BLaER1 (cell line): ENCODE measurements at regions not wholly inside any gene's neighbourhood (a gene's known extent, or its start where the extent isn't known, plus 50 kb on each side); places are given as distances from the start of the nearest gene placed in this dataset.
"Not testable (repeated sequence)": the region's sequence is repeated elsewhere in the genome, so short reads cannot be mapped to it uniquely, and the experiment has no call there.

Experiments used
- H3K27ac ChIP-seq: shearing (Covaris generic); formaldehyde crosslinking; 2 replicates; pipeline ENCODE4 v1.8.1; 2022
- H3K27me3 ChIP-seq: shearing (Covaris generic); formaldehyde crosslinking; 2 replicates; pipeline ENCODE4 v1.8.1; 2022
- H3K36me3 ChIP-seq: shearing (Covaris generic); formaldehyde crosslinking; 2 replicates; pipeline ENCODE4 v1.8.1; 2022
- H3K4me1 ChIP-seq: shearing (Covaris generic); formaldehyde crosslinking; 2 replicates; pipeline ENCODE4 v1.8.1; 2022
- H3K4me2 ChIP-seq: shearing (Covaris generic); formaldehyde crosslinking; 2 replicates; pipeline ENCODE4 v1.8.1; 2022
- H3K4me3 ChIP-seq: shearing (Covaris generic); formaldehyde crosslinking; 2 replicates; pipeline ENCODE4 v1.8.1; 2022
- H3K9ac ChIP-seq: shearing (Covaris generic); formaldehyde crosslinking; 2 replicates; pipeline ENCODE4 v1.8.1; 2022
- H3K9me3 ChIP-seq: shearing (Covaris generic); formaldehyde crosslinking; 2 replicates; pipeline ENCODE4 v1.8.1; 2022
- H4K20me1 ChIP-seq: shearing (Covaris generic); formaldehyde crosslinking; 2 replicates; pipeline ENCODE4 v1.8.1; 2022
- Cebpa-rat ChIP-seq: shearing (Covaris generic); IDR thresholded peaks from 2 replicates; pipeline ENCODE4 v1.8.1; 2022

DNA sequence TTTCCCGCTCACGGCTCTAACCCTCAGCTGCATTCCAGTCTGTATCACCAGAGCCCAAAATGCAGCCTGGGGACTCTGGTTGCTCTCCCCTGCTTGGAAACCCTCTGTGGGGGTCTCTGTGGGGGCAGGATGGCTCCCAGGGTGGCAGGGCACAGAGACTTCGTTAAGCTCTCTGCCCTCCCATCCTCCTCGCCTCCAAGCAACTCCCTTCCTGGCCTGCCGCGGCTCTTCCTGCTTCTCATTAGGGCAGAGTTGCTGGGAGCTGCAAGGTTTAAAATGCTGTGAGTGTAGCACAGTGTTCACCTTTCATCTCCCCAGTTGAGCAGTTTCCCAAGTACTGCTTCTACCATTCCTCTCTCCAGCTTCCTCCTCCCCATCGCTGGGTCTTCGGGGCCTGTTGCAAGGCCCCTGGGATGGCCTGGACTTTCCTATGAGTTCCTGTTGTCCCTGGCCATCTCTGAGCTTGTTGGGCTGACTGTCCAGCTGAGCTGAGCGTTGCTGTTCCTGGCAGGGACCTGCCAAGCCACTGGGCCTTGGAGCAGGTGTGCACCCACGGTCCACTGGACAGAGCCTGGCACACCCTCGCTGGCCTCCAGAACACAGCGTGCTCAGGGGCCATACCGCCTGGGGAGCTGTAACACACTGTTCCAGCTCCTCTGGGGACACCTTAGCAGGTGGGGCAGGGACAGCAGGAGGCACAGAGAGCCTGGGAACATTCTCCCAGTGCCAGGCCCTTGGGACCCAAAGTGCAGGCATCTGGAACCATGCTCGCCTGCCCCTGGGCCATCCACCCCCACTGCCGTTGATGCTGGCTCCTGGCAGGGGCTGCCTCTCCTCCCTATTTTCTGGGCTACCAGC is 188.4 kb downstream of the C9orf50 start:
- Histone ChIP-seq H3K9me3 (no peaks in the 10 kb centered on the region), H4K20me1 (0 out of 2 replicates have a peak, but pooled peaks cover 2% of the 10 kb centered on the region), H3K27me3 (peaks cover 25% of the 10 kb centered on the region), H3K36me3 (no peaks in the 10 kb centered on the region), H3K9ac (no peak overlapping the region), H3K4me2 (peak overlapping the region; percentile 62), H3K27ac (peak overlapping the region; percentile 15; the same call in 1 of the 2 replicates), H3K4me1 (peaks cover 46% of the 10 kb centered on the region), H3K4me3 (no peak overlapping the region)
- TF ChIP-seq Cebpa-rat = no peak

DNA sequence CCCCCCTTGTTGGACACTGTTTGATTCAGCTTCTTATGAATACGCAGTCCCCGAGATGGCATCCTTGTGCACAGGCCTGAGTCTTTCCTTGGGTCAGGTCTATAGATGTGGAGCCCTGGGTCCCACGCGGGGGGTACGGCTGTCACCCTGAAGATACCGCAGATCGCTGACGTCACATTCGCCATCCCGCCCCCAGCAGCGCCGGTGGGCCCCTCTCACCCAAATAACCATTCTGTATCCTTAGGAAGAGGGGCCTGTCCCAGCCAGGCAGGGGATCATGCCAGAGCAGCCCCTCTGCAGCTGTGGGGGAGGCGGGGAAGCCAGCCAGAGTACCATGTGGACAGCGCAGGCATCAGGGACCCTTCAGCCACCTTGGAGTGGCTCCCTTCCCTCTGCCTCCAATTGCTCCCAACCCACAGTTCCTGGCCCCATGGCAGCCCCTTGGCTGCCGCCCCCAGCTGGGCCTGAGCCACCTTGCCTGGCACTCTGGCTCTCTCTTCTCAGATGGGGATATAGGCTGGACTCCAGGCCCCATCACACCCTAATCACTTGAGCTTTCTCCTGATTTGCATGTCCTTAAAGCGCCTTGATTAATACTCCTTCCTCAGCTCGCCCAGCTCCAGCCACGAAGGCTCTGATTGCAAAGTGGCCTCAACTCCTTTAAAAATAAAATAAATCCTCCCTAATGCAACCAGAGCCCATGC is 189.8 kb downstream of the C9orf50 start:
- Histone ChIP-seq H3K4me2 (no peak overlapping the region), H3K9ac (no peak overlapping the region), H3K27me3 (peaks cover 11% of the 10 kb centered on the region), H3K4me1 (peaks cover 35% of the 10 kb centered on the region), H3K4me3 (no peak overlapping the region), H3K9me3 (no peaks in the 10 kb centered on the region), H3K27ac (no peak overlapping the region), H4K20me1 (no peaks in the 10 kb centered on the region), H3K36me3 (no peaks in the 10 kb centered on the region)
- TF ChIP-seq Cebpa-rat = no peak

DNA sequence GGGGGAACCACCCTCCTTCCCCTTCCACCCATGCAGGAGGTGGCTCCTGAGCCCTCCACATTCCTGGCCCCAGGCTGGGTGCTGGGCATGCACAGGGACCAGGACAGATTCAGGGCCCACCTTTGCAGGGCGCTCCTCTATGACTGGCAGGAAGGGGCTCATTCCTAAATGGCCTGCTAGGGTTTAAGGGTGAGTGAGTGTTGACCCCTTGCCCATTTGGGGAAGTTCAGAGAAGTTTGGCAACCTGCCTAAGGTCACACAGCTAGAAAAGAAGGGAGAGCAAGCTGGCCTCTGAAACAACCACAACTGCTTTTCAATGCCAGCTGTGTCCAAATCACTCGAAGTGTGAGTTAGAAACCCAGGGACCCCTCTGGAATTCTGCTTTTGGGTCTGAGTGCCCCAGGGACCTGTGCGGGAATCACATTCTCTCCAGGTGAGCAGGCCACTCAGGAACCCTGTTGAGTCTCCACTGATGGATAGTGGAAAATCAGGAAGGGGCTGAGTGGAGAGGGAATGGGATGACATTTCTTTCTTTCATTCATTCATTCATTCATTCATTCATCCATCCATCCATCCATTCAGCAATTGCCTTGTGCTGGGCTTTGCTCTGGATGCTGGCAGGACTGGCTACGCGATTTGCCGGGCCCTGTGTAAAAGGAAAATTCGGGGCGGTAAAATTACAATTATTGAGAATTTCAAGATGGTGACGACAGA is 191.9 kb downstream of the C9orf50 start:
- H3K4me3 ChIP-seq = no peak overlapping the region
- 0 out of 2 replicates have a peak overlapping the region, but pooled peaks have one; percentile 1 for H3K4me2 ChIP-seq
- no peak overlapping the region for H3K27ac ChIP-seq
- H3K9ac ChIP-seq = no peak overlapping the region
- H3K36me3 ChIP-seq = no peaks in the 10 kb centered on the region
- TF ChIP-seq Cebpa-rat = no peak
- H3K9me3 ChIP-seq = no peaks in the 10 kb centered on the region
- H4K20me1 ChIP-seq = no peaks in the 10 kb centered on the region
- peaks cover 47% of the 10 kb centered on the region for H3K4me1 ChIP-seq
- no peaks in the 10 kb centered on the region for H3K27me3 ChIP-seq

DNA sequence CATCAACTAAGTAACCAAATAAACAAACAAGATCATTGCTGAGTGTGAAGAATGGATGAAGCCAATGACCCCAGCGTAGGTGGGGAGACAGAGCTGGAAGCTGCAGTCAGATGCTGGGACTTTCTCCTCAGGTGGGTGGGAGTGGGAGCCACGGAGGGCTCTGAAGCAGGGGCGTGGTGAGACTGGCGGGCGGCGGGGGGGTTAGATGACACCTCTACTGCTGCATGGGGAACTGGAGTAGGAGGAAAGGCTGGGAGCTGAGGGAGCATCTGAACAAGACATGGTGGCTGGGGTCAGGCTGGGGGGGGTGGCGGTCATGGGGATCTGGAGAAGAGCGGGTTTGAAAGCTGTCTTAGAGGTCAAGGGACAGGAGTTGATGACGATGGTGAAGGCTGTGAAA is 193.8 kb downstream of the C9orf50 start:
- TF ChIP-seq Cebpa-rat = no peak
- Histone ChIP-seq H4K20me1 (no peaks in the 10 kb centered on the region), H3K4me2 (no peak overlapping the region), H3K27ac (no peak overlapping the region), H3K36me3 (no peaks in the 10 kb centered on the region), H3K27me3 (no peaks in the 10 kb centered on the region), H3K9ac (no peak overlapping the region), H3K9me3 (no peaks in the 10 kb centered on the region), H3K4me3 (no peak overlapping the region), H3K4me1 (peaks cover 47% of the 10 kb centered on the region)

DNA sequence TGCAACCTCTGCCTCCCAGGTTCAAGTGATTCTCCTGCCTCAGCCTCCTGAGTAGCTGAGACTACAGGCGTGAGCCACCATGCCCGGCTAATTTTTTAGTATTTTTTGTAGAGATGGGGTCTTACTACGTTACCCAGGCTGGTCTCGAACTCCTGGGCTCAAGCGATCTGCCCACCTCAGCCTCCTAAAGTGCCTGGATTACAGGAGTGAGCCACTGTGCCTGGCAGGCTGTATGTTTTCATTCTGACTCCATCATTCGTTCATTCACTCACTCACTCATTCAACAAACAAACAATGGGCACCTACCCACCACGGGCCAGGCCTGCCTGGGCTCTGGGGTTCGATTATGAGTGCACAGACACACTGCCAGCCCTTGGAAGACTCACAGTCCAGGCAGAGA is 197.1 kb downstream of the C9orf50 start:
- not testable (repeated sequence) for H3K9me3 ChIP-seq, H4K20me1 ChIP-seq, H3K27me3 ChIP-seq, H3K36me3 ChIP-seq, H3K4me3 ChIP-seq
- H3K4me1 ChIP-seq = peaks cover 58% of the 10 kb centered on the region
- H3K9ac ChIP-seq = peak overlapping the region; percentile 14; the same call in 1 of the 2 replicates
- 0 out of 2 replicates have a peak overlapping the region, but pooled peaks have one; percentile 62 for H3K27ac ChIP-seq
- H3K4me2 ChIP-seq = peak overlapping the region; percentile 61

DNA sequence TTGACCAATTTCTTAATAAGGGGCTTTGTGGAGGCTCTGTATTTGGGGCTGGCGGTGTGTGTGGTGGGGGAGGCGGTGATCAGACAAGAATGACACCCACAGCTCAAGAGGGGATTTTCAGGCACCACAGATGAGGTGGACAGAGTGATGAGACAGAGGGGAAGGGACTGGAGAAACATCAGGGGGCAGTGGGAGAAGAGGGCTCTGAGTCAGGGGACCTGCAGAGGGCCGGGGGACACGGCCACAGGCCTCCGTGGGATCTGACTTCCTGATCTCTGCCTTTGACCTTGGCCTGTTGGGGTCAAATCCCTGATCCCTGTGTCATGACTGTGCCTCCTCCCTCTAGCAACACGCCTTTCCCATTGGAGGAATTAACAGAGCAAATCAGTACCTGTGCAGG is 197.7 kb downstream of the C9orf50 start:
- Histone ChIP-seq H3K4me1 (peaks cover 60% of the 10 kb centered on the region), H3K4me2 (peak overlapping the region; percentile 61), H3K9me3 (no peaks in the 10 kb centered on the region), H3K36me3 (no peaks in the 10 kb centered on the region), H3K27ac (peak overlapping the region; percentile 62; the same call in 1 of the 2 replicates), H3K9ac (peak overlapping the region; percentile 14; the same call in 1 of the 2 replicates), H3K4me3 (no peak overlapping the region), H3K27me3 (no peaks in the 10 kb centered on the region), H4K20me1 (no peaks in the 10 kb centered on the region)
- no peak for TF ChIP-seq Cebpa-rat

DNA sequence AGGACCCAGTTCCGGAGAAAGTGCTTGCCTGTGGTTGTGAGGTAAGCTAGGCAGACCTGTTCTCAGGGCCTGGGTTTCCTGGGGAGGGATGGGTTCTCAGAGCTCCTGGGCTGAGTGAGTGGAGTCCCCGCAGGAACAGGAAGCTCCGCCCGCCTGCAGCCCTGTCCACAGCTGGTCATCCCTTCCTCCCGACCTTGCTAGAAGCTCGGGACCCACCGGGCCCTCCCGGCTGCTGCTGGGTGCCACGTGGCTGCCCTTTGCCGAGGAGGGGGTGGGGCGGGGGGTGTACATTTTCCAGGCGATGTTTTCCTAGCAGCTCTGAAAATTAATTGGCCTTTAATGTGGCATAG is 198.1 kb downstream of the C9orf50 start:
- H3K9ac ChIP-seq = no peak overlapping the region; the same call in 1 of the 2 replicates

DNA sequence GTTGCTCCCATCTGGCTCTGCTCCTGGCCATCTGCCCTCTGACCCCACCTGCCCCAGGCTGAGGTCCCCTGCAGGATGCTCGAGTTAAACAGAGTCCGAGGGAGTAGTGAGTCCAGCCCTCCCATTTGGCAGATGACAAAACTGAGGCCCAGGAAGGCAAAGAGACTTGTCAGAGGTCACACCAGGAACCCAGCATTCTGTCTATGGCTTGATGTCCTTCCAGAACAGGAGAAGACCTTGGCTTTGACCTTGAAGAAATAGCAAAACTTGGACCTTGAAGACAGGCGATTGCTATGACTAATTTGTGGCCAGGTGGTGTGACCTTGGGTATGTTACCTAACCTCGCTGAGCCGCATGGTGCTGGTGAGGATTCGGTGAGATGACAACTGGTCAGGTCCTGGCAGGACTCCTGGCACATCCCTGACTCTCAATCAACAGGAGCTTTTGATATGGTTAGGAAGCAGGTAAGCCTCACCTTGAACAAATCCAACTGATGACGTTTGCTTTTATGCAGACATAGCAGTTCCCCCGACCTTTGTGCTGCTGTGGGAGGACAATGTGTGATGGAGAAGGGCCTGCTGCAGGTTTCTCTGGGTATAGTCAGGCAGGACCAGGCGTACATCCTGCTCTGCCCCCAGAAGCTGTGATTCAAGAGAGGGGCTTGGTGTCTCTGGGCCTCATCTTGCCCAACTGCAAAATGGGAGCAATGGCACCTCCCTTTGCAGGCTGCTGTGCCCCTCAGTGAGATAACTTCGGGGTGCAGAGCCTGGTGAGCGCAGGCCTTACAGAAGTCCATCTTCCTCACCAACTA is 198.7 kb downstream of the C9orf50 start:
- no peak for TF ChIP-seq Cebpa-rat
- Histone ChIP-seq H3K4me3 (no peak overlapping the region), H3K27ac (peak overlapping the region; percentile 62), H3K27me3 (no peaks in the 10 kb centered on the region), H3K9ac (no peak overlapping the region), H3K4me2 (peak overlapping the region; percentile 61), H3K9me3 (no peaks in the 10 kb centered on the region), H3K4me1 (peaks cover 69% of the 10 kb centered on the region), H4K20me1 (no peaks in the 10 kb centered on the region), H3K36me3 (no peaks in the 10 kb centered on the region)

More for the DNA sequence above, 198.1 kb downstream of the C9orf50 start:
- no peaks in the 10 kb centered on the region for H4K20me1 ChIP-seq
- H3K9me3 ChIP-seq = no peaks in the 10 kb centered on the region
- peak overlapping the region; percentile 62 for H3K27ac ChIP-seq
- H3K4me3 ChIP-seq = no peak overlapping the region
- peak overlapping the region; percentile 61 for H3K4me2 ChIP-seq
- no peaks in the 10 kb centered on the region for H3K36me3 ChIP-seq
- no peak for TF ChIP-seq Cebpa-rat
- no peaks in the 10 kb centered on the region for H3K27me3 ChIP-seq
- H3K4me1 ChIP-seq = peaks cover 63% of the 10 kb centered on the region

DNA sequence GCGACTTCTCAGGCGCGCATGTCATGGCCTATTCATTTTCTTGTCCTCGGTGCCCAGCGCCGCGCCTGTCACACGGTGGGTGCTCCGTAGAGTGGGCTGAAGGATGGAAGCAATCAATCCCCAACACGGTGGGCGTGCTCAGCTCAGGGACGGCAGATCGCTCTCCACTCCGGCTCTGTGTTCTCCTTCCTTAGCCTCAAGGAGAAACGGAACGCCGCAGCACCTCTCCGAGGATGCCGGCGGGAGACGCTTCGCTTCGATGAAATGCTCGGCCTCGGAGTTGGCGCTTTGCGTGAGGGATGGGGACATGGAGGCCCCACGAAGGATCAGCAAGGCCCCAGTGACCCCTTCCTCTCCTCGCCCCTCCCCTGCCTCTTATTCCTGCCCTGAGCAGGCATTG is 199.5 kb downstream of the C9orf50 start:
- Histone ChIP-seq H4K20me1 (no peaks in the 10 kb centered on the region), H3K4me2 (no peak overlapping the region), H3K36me3 (no peaks in the 10 kb centered on the region), H3K4me3 (no peak overlapping the region), H3K9ac (no peak overlapping the region), H3K27ac (0 out of 2 replicates have a peak overlapping the region, but pooled peaks have one; percentile 13), H3K9me3 (no peaks in the 10 kb centered on the region), H3K4me1 (peaks cover 78% of the 10 kb centered on the region), H3K27me3 (no peaks in the 10 kb centered on the region)
- TF ChIP-seq Cebpa-rat = no peak
